DND-41 (cell line): ENCODE measurements at regions not wholly inside any gene's neighbourhood (a gene's known extent, or its start where the extent isn't known, plus 50 kb on each side); places are given as distances from the start of the nearest gene placed in this dataset.

Experiments
- EZH2 ChIP-seq: IDR thresholded peaks from 3 replicates; pipeline ENCODE4 v1.6.1; 2012; ENCODE audit warnings: borderline replicate concordance, low read depth, mild to moderate bottlenecking, moderate library complexity, low read length, inconsistent platforms; ENCODE audit not compliant: severe bottlenecking
- TF ChIP-seq, protein P1 (sequence below): IDR thresholded peaks from 2 replicates; pipeline ENCODE4 v1.5.1; 2012; ENCODE audit warnings: borderline replicate concordance, low read length, moderate library complexity, mild to moderate bottlenecking; ENCODE audit not compliant: poor library complexity, severe bottlenecking; ENCODE audit errors: extremely low read depth

DNA sequence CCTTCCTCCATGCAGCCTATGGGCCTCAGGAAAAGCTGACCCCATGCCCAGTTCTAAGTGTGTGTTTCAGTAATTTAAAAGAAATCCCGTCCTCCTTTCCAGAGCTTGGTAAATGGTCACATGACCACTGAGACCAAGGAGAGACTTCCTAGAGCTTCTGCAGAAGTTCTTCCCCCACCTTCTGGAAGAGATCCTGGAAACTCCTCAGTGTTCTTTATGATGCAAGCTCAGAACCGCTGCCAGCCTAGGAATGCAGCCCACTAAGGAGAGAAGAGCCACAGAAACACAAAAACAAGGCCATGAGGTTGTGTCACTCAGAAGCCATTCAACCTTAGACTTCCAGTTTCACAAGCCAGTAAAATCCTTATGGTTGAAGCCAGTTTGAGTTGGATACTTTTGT lies 348.4 kb downstream of the TPBG start:
- TF ChIP-seq, protein P1, sequence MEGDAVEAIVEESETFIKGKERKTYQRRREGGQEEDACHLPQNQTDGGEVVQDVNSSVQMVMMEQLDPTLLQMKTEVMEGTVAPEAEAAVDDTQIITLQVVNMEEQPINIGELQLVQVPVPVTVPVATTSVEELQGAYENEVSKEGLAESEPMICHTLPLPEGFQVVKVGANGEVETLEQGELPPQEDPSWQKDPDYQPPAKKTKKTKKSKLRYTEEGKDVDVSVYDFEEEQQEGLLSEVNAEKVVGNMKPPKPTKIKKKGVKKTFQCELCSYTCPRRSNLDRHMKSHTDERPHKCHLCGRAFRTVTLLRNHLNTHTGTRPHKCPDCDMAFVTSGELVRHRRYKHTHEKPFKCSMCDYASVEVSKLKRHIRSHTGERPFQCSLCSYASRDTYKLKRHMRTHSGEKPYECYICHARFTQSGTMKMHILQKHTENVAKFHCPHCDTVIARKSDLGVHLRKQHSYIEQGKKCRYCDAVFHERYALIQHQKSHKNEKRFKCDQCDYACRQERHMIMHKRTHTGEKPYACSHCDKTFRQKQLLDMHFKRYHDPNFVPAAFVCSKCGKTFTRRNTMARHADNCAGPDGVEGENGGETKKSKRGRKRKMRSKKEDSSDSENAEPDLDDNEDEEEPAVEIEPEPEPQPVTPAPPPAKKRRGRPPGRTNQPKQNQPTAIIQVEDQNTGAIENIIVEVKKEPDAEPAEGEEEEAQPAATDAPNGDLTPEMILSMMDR, result no peak
- TF ChIP-seq EZH2, result no peak
